Liver (tissue), 8 donors: ENCODE measurements at regions not wholly inside any gene's neighbourhood (a gene's known extent, or its start where the extent isn't known, plus 50 kb on each side); places are given as distances from the start of the nearest gene placed in this dataset.

Source experiments
- DNase-seq: peaks from one replicate; pipeline ENCODE4 v3.0.0-alpha.2; 2017; ENCODE audit warnings: low spot score
- H3K27ac ChIP-seq, 2 donors: one replicate each; pipeline ENCODE4 v1.7.0; 2013; ENCODE audit warnings: inconsistent platforms in 2 of 2, low read length in 2 of 2, control low read depth in 1 of 2, low read depth in 1 of 2, mild to moderate bottlenecking in 1 of 2
- H3K27me3 ChIP-seq, 4 donors: one replicate each; pipeline versions ENCODE4 v1.6.1 to v1.7.0; 2013; ENCODE audit warnings: low read length in 3 of 4, inconsistent platforms in 1 of 4, mild to moderate bottlenecking in 1 of 4, moderate library complexity in 1 of 4; ENCODE audit not compliant: control insufficient read depth in 4 of 4, insufficient read depth in 4 of 4
- H3K36me3 ChIP-seq, 4 donors: one replicate each; pipeline versions ENCODE4 v1.6.1 to v1.7.0; 2013; ENCODE audit warnings: low read length in 3 of 4, mild to moderate bottlenecking in 3 of 4, low read depth in 1 of 4, moderate library complexity in 1 of 4; ENCODE audit not compliant: control insufficient read depth in 4 of 4, insufficient read depth in 3 of 4
- H3K4me1 ChIP-seq, 4 donors: one replicate each; pipeline versions ENCODE4 v1.6.1 to v1.7.0; 2013; ENCODE audit warnings: low read length in 3 of 4, mild to moderate bottlenecking in 3 of 4, moderate library complexity in 1 of 4; ENCODE audit not compliant: control insufficient read depth in 4 of 4, insufficient read depth in 4 of 4
- H3K4me3 ChIP-seq, 3 donors: one replicate each; pipeline versions ENCODE4 v1.6.1 to v1.7.0; 2013; ENCODE audit warnings: low read length in 3 of 3, control low read depth in 1 of 3, low read depth in 1 of 3, mild to moderate bottlenecking in 1 of 3
- H3K9ac ChIP-seq, 2 donors: one replicate each; pipeline ENCODE4 v1.7.0; 2013; ENCODE audit warnings: low read length in 2 of 2, mild to moderate bottlenecking in 2 of 2, moderate library complexity in 2 of 2, control low read depth in 1 of 2, low read depth in 1 of 2
- H3K9me3 ChIP-seq, 4 donors: one replicate each; pipeline versions ENCODE4 v1.6.1 to v1.7.0; 2013; ENCODE audit warnings: low read length in 3 of 4; ENCODE audit not compliant: control insufficient read depth in 4 of 4
- FOXA1 ChIP-seq: IDR thresholded peaks from 2 replicates; pipeline ENCODE4 v1.6.1; 2016; ENCODE audit warnings: antibody characterized with exemption
- GABPA ChIP-seq, 2 donors: IDR thresholded peaks in 1 of 2; conservative IDR thresholded peaks in 1 of 2; 2 replicates each; pipeline ENCODE4 v1.6.1; 2016; ENCODE audit warnings: antibody characterized with exemption in 2 of 2, mild to moderate bottlenecking in 1 of 2, moderate library complexity in 1 of 2
- HNF4A ChIP-seq, 2 donors: conservative IDR thresholded peaks; 2 replicates each; pipeline ENCODE4 v1.6.1; 2016; ENCODE audit warnings: antibody characterized with exemption in 2 of 2, mild to moderate bottlenecking in 2 of 2
- HNF4G ChIP-seq: IDR thresholded peaks from 2 replicates; pipeline ENCODE4 v1.6.1; 2016; ENCODE audit warnings: antibody characterized with exemption
- JUND ChIP-seq, 2 donors: IDR thresholded peaks; 2 replicates each; pipeline ENCODE4 v1.6.1; 2016; ENCODE audit warnings: antibody characterized with exemption in 2 of 2
- NR2F2 ChIP-seq: IDR thresholded peaks from 2 replicates; pipeline ENCODE4 v1.6.1; 2016; ENCODE audit warnings: antibody characterized with exemption
- RAD21 ChIP-seq, 2 donors: IDR thresholded peaks; 2 replicates each; pipeline ENCODE4 v1.6.1; 2016; ENCODE audit warnings: antibody characterized with exemption in 2 of 2, mild to moderate bottlenecking in 2 of 2
- RXRA ChIP-seq, 2 donors: IDR thresholded peaks; 2 replicates each; pipeline ENCODE4 v1.6.1; 2017 to 2018; ENCODE audit warnings: antibody characterized with exemption in 2 of 2, mild to moderate bottlenecking in 1 of 2
- YY1 ChIP-seq: IDR thresholded peaks from 2 replicates; pipeline ENCODE4 v1.6.1; 2016; ENCODE audit warnings: antibody characterized with exemption, mild to moderate bottlenecking
- WGBS: extraction: QIAGEN DNeasy Blood & Tissue Kit; methylation state at CpG from one replicate; pipeline ENCODE4 v1.1.7; 2013; 5-methylcytosine and 5-hydroxymethylcytosine counted together
- TF ChIP-seq, protein P1 (sequence below): IDR thresholded peaks from 2 replicates; pipeline ENCODE4 v1.6.1; 2016; ENCODE audit warnings: antibody characterized with exemption
- TF ChIP-seq, protein P2 (sequence below): IDR thresholded peaks from 2 replicates; pipeline ENCODE4 v1.6.1; 2016; ENCODE audit warnings: antibody characterized with exemption
- TF ChIP-seq, protein P3 (sequence below): IDR thresholded peaks from 2 replicates; pipeline ENCODE4 v1.6.1; 2016; ENCODE audit warnings: antibody characterized with exemption, mild to moderate bottlenecking
- TF ChIP-seq, protein P4 (sequence below): fragments of 150-350 bp; IDR thresholded peaks from 2 replicates; pipeline ENCODE4 v1.5.1; 2017; ENCODE audit warnings: improper control_type of control experiment, low read depth, low read length; ENCODE audit not compliant: missing input control
- donor health status: healthy.
- donor health status: healthy.
- donor health status: healthy.
- donor health status: healthy.
- donor health status: healthy.

DNA sequence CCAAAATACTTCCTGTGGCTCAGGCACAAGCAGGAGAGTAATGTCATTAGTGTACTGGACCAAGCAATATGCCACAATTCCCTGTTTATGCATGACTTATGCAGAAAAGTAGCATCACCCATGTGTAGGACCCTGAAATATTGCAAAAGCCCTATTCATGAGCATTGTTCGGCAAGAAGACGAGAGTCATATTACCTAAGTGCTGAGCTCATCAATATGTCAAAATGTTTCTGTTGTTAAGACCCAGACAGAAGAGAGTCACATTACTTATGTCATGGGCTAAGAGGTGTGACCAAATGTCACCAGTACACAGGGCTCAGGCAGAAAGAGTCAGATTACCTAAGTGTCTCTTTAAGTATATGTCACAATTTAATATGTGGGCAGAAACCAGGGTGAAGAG, 1172.6 kb upstream of the AMELY start:
- H3K27ac ChIP-seq = no peak overlapping the region
- no peak overlapping the region for H3K4me3 ChIP-seq
- H3K27me3 ChIP-seq = no peaks in the 10 kb centered on the region
- TF ChIP-seq YY1 = no peak
- TF ChIP-seq, protein P1, sequence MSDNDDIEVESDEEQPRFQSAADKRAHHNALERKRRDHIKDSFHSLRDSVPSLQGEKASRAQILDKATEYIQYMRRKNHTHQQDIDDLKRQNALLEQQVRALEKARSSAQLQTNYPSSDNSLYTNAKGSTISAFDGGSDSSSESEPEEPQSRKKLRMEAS = no peak
- TF ChIP-seq RAD21 (IDR thresholded peaks at IDR 0.05) = no peak
- TF ChIP-seq, protein P2, sequence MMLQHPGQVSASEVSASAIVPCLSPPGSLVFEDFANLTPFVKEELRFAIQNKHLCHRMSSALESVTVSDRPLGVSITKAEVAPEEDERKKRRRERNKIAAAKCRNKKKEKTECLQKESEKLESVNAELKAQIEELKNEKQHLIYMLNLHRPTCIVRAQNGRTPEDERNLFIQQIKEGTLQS = no peak
- TF ChIP-seq, protein P3, sequence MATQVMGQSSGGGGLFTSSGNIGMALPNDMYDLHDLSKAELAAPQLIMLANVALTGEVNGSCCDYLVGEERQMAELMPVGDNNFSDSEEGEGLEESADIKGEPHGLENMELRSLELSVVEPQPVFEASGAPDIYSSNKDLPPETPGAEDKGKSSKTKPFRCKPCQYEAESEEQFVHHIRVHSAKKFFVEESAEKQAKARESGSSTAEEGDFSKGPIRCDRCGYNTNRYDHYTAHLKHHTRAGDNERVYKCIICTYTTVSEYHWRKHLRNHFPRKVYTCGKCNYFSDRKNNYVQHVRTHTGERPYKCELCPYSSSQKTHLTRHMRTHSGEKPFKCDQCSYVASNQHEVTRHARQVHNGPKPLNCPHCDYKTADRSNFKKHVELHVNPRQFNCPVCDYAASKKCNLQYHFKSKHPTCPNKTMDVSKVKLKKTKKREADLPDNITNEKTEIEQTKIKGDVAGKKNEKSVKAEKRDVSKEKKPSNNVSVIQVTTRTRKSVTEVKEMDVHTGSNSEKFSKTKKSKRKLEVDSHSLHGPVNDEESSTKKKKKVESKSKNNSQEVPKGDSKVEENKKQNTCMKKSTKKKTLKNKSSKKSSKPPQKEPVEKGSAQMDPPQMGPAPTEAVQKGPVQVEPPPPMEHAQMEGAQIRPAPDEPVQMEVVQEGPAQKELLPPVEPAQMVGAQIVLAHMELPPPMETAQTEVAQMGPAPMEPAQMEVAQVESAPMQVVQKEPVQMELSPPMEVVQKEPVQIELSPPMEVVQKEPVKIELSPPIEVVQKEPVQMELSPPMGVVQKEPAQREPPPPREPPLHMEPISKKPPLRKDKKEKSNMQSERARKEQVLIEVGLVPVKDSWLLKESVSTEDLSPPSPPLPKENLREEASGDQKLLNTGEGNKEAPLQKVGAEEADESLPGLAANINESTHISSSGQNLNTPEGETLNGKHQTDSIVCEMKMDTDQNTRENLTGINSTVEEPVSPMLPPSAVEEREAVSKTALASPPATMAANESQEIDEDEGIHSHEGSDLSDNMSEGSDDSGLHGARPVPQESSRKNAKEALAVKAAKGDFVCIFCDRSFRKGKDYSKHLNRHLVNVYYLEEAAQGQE = no peak
- TF ChIP-seq FOXA1 = no peak
- no peak for TF ChIP-seq HNF4A (conservative IDR thresholded peaks at IDR 0.05)
- no peak for TF ChIP-seq JUND (IDR thresholded peaks at IDR 0.05)
- TF ChIP-seq HNF4G = no peak
- no peak for TF ChIP-seq GABPA (IDR thresholded peaks at IDR 0.05 in 1 of 2, conservative IDR thresholded peaks at IDR 0.05 in 1 of 2)
- no peak overlapping the region for H3K9ac ChIP-seq
- no peaks in the 10 kb centered on the region for H3K9me3 ChIP-seq
- WGBS = 88% methylated on average over 2 of the region's 2 CpGs
- DNase-seq = no peak
- H3K4me1 ChIP-seq = no peaks in the 10 kb centered on the region
- no peaks in the 10 kb centered on the region for H3K36me3 ChIP-seq

DNA sequence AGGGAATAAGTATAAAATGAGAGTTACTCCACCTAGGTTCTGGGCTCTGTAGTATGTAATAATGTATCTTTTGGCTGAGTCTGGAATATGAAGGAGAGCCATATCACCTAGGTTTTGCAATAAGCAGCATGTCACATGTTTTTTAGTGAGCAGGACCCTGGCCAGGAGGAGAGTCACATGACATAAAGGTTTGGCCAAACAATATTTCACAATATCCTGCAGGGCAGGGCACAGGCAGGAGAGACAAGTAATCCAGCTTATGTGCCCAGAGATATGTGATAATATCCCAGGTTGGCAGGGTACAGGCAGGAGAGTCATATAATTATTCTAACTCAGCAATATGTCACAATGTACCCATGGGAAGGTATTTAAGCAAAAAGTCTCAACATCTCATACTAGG, 1169.6 kb upstream of the AMELY start:
- no peak overlapping the region for H3K4me3 ChIP-seq
- DNase-seq = no peak
- no peak overlapping the region for H3K9ac ChIP-seq
- no peaks in the 10 kb centered on the region for H3K27me3 ChIP-seq
- H3K9me3 ChIP-seq = no peaks in the 10 kb centered on the region
- TF ChIP-seq HNF4A (conservative IDR thresholded peaks at IDR 0.05) (peak in 1 of 2 donors; percentile 14), RXRA (IDR thresholded peaks at IDR 0.05) (peak in 1 of 2 donors; percentile 10), JUND (IDR thresholded peaks at IDR 0.05) (no peak)
- no peaks in the 10 kb centered on the region for H3K4me1 ChIP-seq
- H3K36me3 ChIP-seq = no peaks in the 10 kb centered on the region
- no peak overlapping the region for H3K27ac ChIP-seq

DNA sequence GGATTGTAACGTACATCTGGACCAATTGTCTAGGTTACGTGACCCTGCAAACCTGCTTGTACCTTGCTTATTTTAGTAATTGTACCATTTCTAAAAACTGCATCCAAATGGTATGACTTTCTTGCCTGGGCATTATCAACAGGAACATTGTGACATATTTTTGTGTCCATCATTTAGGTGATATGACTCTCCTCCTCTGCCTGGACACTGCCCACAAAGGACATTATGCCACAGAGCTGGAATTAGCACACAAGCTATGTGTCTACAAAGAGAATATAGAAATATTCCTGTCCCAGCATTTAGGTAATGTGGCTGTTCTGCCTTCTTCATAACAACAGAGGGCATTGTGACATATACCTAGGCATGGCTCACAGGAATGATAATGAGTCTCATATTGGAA, 1153.7 kb upstream of the AMELY start:
- H3K4me3 ChIP-seq = no peak overlapping the region
- H3K27me3 ChIP-seq = no peaks in the 10 kb centered on the region
- no peaks in the 10 kb centered on the region for H3K36me3 ChIP-seq
- 91% methylated on average over 2 of the region's 2 CpGs for WGBS
- no peak for DNase-seq
- H3K4me1 ChIP-seq = no peaks in the 10 kb centered on the region
- no peak overlapping the region for H3K9ac ChIP-seq
- H3K27ac ChIP-seq = no peak overlapping the region
- H3K9me3 ChIP-seq = peaks cover 0 to 3% (median 0%) of the 10 kb centered on the region in 4 donors
- no peak for TF ChIP-seq NR2F2
- TF ChIP-seq, protein P4, sequence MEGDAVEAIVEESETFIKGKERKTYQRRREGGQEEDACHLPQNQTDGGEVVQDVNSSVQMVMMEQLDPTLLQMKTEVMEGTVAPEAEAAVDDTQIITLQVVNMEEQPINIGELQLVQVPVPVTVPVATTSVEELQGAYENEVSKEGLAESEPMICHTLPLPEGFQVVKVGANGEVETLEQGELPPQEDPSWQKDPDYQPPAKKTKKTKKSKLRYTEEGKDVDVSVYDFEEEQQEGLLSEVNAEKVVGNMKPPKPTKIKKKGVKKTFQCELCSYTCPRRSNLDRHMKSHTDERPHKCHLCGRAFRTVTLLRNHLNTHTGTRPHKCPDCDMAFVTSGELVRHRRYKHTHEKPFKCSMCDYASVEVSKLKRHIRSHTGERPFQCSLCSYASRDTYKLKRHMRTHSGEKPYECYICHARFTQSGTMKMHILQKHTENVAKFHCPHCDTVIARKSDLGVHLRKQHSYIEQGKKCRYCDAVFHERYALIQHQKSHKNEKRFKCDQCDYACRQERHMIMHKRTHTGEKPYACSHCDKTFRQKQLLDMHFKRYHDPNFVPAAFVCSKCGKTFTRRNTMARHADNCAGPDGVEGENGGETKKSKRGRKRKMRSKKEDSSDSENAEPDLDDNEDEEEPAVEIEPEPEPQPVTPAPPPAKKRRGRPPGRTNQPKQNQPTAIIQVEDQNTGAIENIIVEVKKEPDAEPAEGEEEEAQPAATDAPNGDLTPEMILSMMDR = no peak
- TF ChIP-seq RXRA (IDR thresholded peaks at IDR 0.05) = no peak
